GM04504 (cell line): ENCODE measurements at regions not wholly inside any gene's neighbourhood (a gene's known extent, or its start where the extent isn't known, plus 50 kb on each side); places are given as distances from the start of the nearest gene placed in this dataset.
"Not testable (repeated sequence)": the region's sequence is repeated elsewhere in the genome, so short reads cannot be mapped to it uniquely, and the experiment has no call there.

ENCODE experiments used
- DNase-seq: peaks from one replicate; pipeline ENCODE4 v3.0.0-alpha.2; 2012; ENCODE audit warnings: low read depth

DNA sequence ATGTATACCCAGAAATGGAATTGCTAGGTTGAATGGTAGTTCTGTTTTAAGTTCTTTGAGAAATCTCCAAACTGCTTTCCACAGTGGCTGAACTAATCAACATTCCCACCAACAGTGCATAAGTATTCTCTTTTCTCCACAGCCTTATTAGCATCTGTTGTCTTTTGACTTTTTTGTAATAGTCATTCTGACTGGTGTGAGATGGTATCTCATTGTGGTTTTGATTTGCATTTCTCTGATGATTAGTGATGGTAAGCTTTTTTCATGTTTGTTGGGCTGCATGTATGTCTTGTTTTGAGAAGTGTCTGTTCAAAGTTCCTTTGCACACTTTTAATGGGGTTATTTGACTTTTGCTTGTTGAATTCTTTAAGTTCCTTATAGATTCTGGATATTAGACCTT is 52.4 kb upstream of the EHHADH start:
- DNase-seq, result not testable (repeated sequence)

DNA sequence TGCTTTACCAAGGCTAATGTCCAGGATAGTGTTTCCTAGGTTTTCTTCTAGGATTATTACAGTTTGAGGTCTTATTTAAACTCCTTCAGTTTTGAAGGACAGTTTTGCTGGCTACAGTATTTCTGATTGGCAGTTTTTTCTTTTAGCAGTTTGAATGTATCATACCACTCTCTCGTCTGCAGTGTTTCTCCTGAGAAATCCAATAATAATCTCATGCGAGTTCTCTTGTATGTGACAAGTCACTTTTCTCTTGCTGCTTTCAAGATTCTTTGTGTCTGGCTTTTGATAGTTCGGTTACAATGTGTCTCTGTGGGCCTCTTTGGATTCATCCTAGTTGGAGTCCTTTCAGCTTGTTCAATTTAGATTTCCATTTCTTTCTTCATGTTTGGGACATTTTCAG is 53.0 kb upstream of the EHHADH start:
- no peak for DNase-seq

DNA sequence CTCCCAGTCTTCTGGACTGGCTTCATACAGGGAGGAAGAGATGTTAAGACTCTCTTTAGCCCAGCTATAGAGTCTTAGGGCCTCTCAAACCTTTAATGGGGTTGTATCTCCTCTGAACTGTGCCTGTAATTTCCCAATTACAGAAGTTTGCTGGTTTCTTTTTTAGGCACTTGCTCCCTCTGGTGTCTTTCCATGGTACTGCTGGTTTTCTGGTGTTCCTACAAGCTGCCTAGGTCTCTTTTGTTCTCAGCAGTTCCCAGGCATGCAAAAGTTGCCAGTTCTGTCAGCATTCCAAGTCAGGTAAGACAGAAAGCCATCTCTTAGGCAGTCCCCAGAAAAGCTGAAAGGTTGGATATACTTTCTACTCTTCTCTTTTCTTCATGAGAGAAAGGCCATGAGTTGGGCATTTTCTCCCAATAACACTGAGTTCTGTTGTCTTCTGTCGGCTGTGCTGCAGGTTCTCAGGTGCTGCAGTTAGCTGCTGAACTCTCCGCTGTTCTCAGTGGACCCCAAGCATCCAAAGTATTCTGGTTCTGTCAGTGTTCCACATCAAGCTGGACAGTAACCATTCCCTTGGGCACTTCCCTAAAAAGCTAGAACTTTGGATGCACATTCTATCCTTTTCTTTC is 54.4 kb upstream of the EHHADH start:
- DNase-seq, result peak; percentile 35

DNA sequence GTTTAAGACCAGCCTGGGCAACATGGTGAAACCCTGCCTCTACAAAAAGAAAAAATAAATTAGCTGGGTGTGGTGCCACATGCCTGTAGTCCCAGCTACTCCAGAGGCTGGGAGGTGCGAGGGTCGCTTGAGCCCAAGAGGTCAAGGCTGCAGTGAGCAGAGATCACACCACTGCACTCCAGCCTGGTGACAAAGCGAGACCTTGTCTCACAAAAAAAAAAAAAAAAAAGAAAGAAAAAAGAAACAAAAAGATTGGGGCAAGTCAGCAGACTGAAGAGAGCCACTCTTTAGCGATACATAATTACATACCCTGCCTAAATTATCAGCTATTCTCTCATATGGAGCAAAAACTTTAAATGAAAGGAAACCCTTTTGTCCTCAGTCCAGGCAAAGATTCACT is 53.6 kb upstream of the MAP3K13 start:
- no peak for DNase-seq

DNA sequence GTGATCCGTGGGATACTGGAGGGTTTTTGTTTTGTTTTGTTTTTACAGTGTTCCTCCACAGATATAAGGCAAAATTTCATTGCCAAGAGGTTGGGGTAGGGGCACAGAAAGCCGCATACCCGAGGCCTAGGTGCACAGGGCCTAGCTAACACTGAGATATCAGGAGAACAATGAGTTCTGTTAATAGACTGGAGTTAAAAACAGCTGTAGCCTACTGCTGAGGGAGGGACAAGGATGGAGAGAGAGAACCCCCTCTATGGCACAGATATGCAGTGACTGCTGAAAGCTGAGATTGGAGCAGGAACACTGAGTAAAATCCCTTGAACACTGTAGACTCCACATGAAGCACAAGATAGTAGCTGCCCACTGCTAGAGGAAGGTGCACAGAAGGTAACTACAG is 53.1 kb upstream of the MAP3K13 start:
- DNase-seq, result no peak

DNA sequence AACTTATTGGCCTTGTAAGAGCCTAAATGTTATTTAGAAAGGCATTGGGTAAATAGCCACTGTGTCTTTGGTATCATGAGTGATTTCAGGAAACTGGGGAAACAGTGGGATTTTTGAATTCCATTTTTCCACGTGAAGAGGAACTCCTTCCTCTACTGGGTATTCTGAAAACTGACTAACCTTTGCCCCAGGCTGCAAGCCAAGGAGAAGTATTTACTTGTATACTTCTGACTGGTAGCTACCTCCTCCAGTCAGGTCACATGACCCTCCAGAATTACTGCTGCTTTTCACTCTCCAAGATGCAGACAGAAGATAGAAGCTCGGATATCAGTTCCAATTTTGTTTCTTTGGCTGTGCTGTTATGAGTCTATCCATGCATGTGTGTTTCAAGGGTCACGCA is 50.9 kb upstream of the MAP3K13 start:
- DNase-seq, result no peak
